ENCODE measurements at regions not wholly inside any gene's neighbourhood (a gene's known extent, or its start where the extent isn't known, plus 50 kb on each side); places are given as distances from the start of the nearest gene placed in this dataset.

GRCh38 chr9:105828171-105828570 is 133.8 kb downstream of the TMEM38B start:
- H3K4me3 ChIP-seq (ENCODE audit: low read length): no peak overlapping the region
- no peaks in the 10 kb centered on the region for H4K20me1 ChIP-seq (ENCODE audit: insufficient read depth, low read depth, low read length)
- no peak for DNase-seq
- no peaks in the 10 kb centered on the region for H3K9me3 ChIP-seq (ENCODE audit: low read length)
- H3K9ac ChIP-seq (ENCODE audit: low read length): no peak overlapping the region
- H3K4me1 ChIP-seq (ENCODE audit: low read length): peaks cover 13% of the 10 kb centered on the region
- H2AFZ ChIP-seq (ENCODE audit: low read length): no peak overlapping the region
- H3K36me3 ChIP-seq (ENCODE audit: insufficient read depth, low read length): peaks cover 4% of the 10 kb centered on the region; the same call in 1 of the 2 replicates
- peaks cover 49% of the 10 kb centered on the region for H3K79me2 ChIP-seq (ENCODE audit: low read length)
- H3K27ac ChIP-seq (ENCODE audit: low read length): no peak overlapping the region
- no peaks in the 10 kb centered on the region for H3K27me3 ChIP-seq (ENCODE audit: low read length)
- no peak overlapping the region for H3K4me2 ChIP-seq (ENCODE audit: low read depth, low read length, poor library complexity, severe bottlenecking)
- no peaks in the 10 kb centered on the region for H3K9me2 ChIP-seq (replicated peaks; ENCODE audit: insufficient read depth, low read length)

GRCh38 chr9:105828596-105829213 is 134.4 kb downstream of the TMEM38B start:
- no peak for DNase-seq
- Histone ChIP-seq H3K9me2 (replicated peaks; ENCODE audit: insufficient read depth, low read length) (no peaks in the 10 kb centered on the region), H4K20me1 (ENCODE audit: insufficient read depth, low read depth, low read length) (no peaks in the 10 kb centered on the region), H3K36me3 (ENCODE audit: insufficient read depth, low read length) (peaks cover 3% of the 10 kb centered on the region; the same call in 1 of the 2 replicates), H2AFZ (ENCODE audit: low read length) (no peak overlapping the region), H3K4me2 (ENCODE audit: low read depth, low read length, poor library complexity, severe bottlenecking) (no peak overlapping the region), H3K27ac (ENCODE audit: low read length) (no peak overlapping the region), H3K9me3 (ENCODE audit: low read length) (no peaks in the 10 kb centered on the region), H3K4me3 (ENCODE audit: low read length) (no peak overlapping the region), H3K9ac (ENCODE audit: low read length) (no peak overlapping the region), H3K4me1 (ENCODE audit: low read length) (peaks cover 18% of the 10 kb centered on the region), H3K27me3 (ENCODE audit: low read length) (no peaks in the 10 kb centered on the region), H3K79me2 (ENCODE audit: low read length) (peaks cover 44% of the 10 kb centered on the region)

- H3K27ac ChIP-seq (ENCODE audit: low read length): no peak overlapping the region
- no peaks in the 10 kb centered on the region for H4K20me1 ChIP-seq (ENCODE audit: insufficient read depth, low read depth, low read length)
- peaks cover 30% of the 10 kb centered on the region for H3K79me2 ChIP-seq (ENCODE audit: low read length)
- no peak overlapping the region for H3K9ac ChIP-seq (ENCODE audit: low read length)
- H2AFZ ChIP-seq (ENCODE audit: low read length): no peak overlapping the region
- H3K27me3 ChIP-seq (ENCODE audit: low read length): no peaks in the 10 kb centered on the region
- H3K4me3 ChIP-seq (ENCODE audit: low read length): no peak overlapping the region
- H3K4me2 ChIP-seq (ENCODE audit: low read depth, low read length, poor library complexity, severe bottlenecking): no peak overlapping the region
- peaks cover 32% of the 10 kb centered on the region for H3K4me1 ChIP-seq (ENCODE audit: low read length)
- H3K9me2 ChIP-seq (replicated peaks; ENCODE audit: insufficient read depth, low read length): no peaks in the 10 kb centered on the region
- no peak for DNase-seq
- no peaks in the 10 kb centered on the region for H3K9me3 ChIP-seq (ENCODE audit: low read length)
- H3K36me3 ChIP-seq (ENCODE audit: insufficient read depth, low read length): no peaks in the 10 kb centered on the region
Observed at GRCh38 chr9:105830461-105830860, 136.1 kb downstream of the TMEM38B start.

- Histone ChIP-seq H3K9me3 (ENCODE audit: low read length) (no peaks in the 10 kb centered on the region), H3K4me3 (ENCODE audit: low read length) (no peak overlapping the region), H3K36me3 (ENCODE audit: insufficient read depth, low read length) (no peaks in the 10 kb centered on the region), H3K27ac (ENCODE audit: low read length) (no peak overlapping the region), H3K9me2 (replicated peaks; ENCODE audit: insufficient read depth, low read length) (no peaks in the 10 kb centered on the region), H3K4me1 (ENCODE audit: low read length) (peaks cover 41% of the 10 kb centered on the region), H4K20me1 (ENCODE audit: insufficient read depth, low read depth, low read length) (no peaks in the 10 kb centered on the region), H3K4me2 (ENCODE audit: low read depth, low read length, poor library complexity, severe bottlenecking) (no peak overlapping the region), H3K9ac (ENCODE audit: low read length) (no peak overlapping the region), H2AFZ (ENCODE audit: low read length) (no peak overlapping the region), H3K79me2 (ENCODE audit: low read length) (peaks cover 19% of the 10 kb centered on the region), H3K27me3 (ENCODE audit: low read length) (no peaks in the 10 kb centered on the region)
- no peak for DNase-seq
Observed at GRCh38 chr9:105832096-105832710, 137.9 kb downstream of the TMEM38B start.

GRCh38 chr9:105833271-105833975 is 139.1 kb downstream of the TMEM38B start:
- Histone ChIP-seq H3K27ac (ENCODE audit: low read length) (no peak overlapping the region), H4K20me1 (ENCODE audit: insufficient read depth, low read depth, low read length) (no peaks in the 10 kb centered on the region), H3K4me1 (ENCODE audit: low read length) (peaks cover 41% of the 10 kb centered on the region), H3K36me3 (ENCODE audit: insufficient read depth, low read length) (no peaks in the 10 kb centered on the region), H3K4me2 (ENCODE audit: low read depth, low read length, poor library complexity, severe bottlenecking) (no peak overlapping the region), H3K27me3 (ENCODE audit: low read length) (no peaks in the 10 kb centered on the region), H3K9me2 (replicated peaks; ENCODE audit: insufficient read depth, low read length) (no peaks in the 10 kb centered on the region), H3K9ac (ENCODE audit: low read length) (no peak overlapping the region), H3K79me2 (ENCODE audit: low read length) (peaks cover 16% of the 10 kb centered on the region), H2AFZ (ENCODE audit: low read length) (no peak overlapping the region), H3K4me3 (ENCODE audit: low read length) (no peak overlapping the region), H3K9me3 (ENCODE audit: low read length) (no peaks in the 10 kb centered on the region)
- no peak for DNase-seq

GRCh38 chr9:105834404-105834803 is 140.1 kb downstream of the TMEM38B start:
- no peaks in the 10 kb centered on the region for H3K9me2 ChIP-seq (replicated peaks; ENCODE audit: insufficient read depth, low read length)
- H4K20me1 ChIP-seq (ENCODE audit: insufficient read depth, low read depth, low read length): no peaks in the 10 kb centered on the region
- H3K9ac ChIP-seq (ENCODE audit: low read length): no peak overlapping the region
- no peak overlapping the region for H3K27ac ChIP-seq (ENCODE audit: low read length)
- H2AFZ ChIP-seq (ENCODE audit: low read length): no peak overlapping the region
- H3K79me2 ChIP-seq (ENCODE audit: low read length): peaks cover 16% of the 10 kb centered on the region
- no peaks in the 10 kb centered on the region for H3K36me3 ChIP-seq (ENCODE audit: insufficient read depth, low read length)
- H3K4me1 ChIP-seq (ENCODE audit: low read length): peaks cover 38% of the 10 kb centered on the region
- H3K27me3 ChIP-seq (ENCODE audit: low read length): no peaks in the 10 kb centered on the region
- H3K9me3 ChIP-seq (ENCODE audit: low read length): no peaks in the 10 kb centered on the region
- H3K4me2 ChIP-seq (ENCODE audit: low read depth, low read length, poor library complexity, severe bottlenecking): no peak overlapping the region
- no peak overlapping the region for H3K4me3 ChIP-seq (ENCODE audit: low read length)
- DNase-seq: peak; percentile 57

- Histone ChIP-seq H3K27ac (ENCODE audit: low read length) (no peak overlapping the region), H2AFZ (ENCODE audit: low read length) (no peak overlapping the region), H3K4me3 (ENCODE audit: low read length) (no peak overlapping the region), H3K9me2 (replicated peaks; ENCODE audit: insufficient read depth, low read length) (no peaks in the 10 kb centered on the region), H3K4me1 (ENCODE audit: low read length) (peaks cover 38% of the 10 kb centered on the region), H3K79me2 (ENCODE audit: low read length) (peaks cover 16% of the 10 kb centered on the region), H3K4me2 (ENCODE audit: low read depth, low read length, poor library complexity, severe bottlenecking) (no peak overlapping the region), H4K20me1 (ENCODE audit: insufficient read depth, low read depth, low read length) (no peaks in the 10 kb centered on the region), H3K9ac (ENCODE audit: low read length) (no peak overlapping the region), H3K9me3 (ENCODE audit: low read length) (no peaks in the 10 kb centered on the region), H3K27me3 (ENCODE audit: low read length) (no peaks in the 10 kb centered on the region), H3K36me3 (ENCODE audit: insufficient read depth, low read length) (no peaks in the 10 kb centered on the region)
- no peak for DNase-seq
Observed at GRCh38 chr9:105835721-105836120, 141.4 kb downstream of the TMEM38B start.

GRCh38 chr9:105836936-105837660 is 142.8 kb downstream of the TMEM38B start:
- peaks cover 38% of the 10 kb centered on the region for H3K4me1 ChIP-seq (ENCODE audit: low read length)
- H3K9ac ChIP-seq (ENCODE audit: low read length): no peak overlapping the region
- no peaks in the 10 kb centered on the region for H3K9me3 ChIP-seq (ENCODE audit: low read length)
- no peak overlapping the region for H2AFZ ChIP-seq (ENCODE audit: low read length)
- peaks cover 4% of the 10 kb centered on the region; the same call in 1 of the 2 replicates for H3K79me2 ChIP-seq (ENCODE audit: low read length)
- no peaks in the 10 kb centered on the region for H3K9me2 ChIP-seq (replicated peaks; ENCODE audit: insufficient read depth, low read length)
- no peaks in the 10 kb centered on the region for H4K20me1 ChIP-seq (ENCODE audit: insufficient read depth, low read depth, low read length)
- H3K4me3 ChIP-seq (ENCODE audit: low read length): no peak overlapping the region
- no peaks in the 10 kb centered on the region for H3K27me3 ChIP-seq (ENCODE audit: low read length)
- no peaks in the 10 kb centered on the region for H3K36me3 ChIP-seq (ENCODE audit: insufficient read depth, low read length)
- no peak for DNase-seq
- no peak overlapping the region for H3K4me2 ChIP-seq (ENCODE audit: low read depth, low read length, poor library complexity, severe bottlenecking)
- H3K27ac ChIP-seq (ENCODE audit: low read length): no peak overlapping the region

Measured in Karpas-422 (cell line).